ENCODE measurements at regions not wholly inside any gene's neighbourhood (a gene's known extent, or its start where the extent isn't known, plus 50 kb on each side); places are given as distances from the start of the nearest gene placed in this dataset.

GRCh38 chr1:14421977-14422609 is 176.4 kb upstream of the KAZN start:
- TF ChIP-seq CTCF (IDR thresholded peaks at IDR 0.05) (no peak), EZH2 (IDR thresholded peaks at IDR 0.05; ENCODE audit: borderline replicate concordance, insufficient read depth, low read depth, low read length, poor library complexity, severe bottlenecking) (no peak)

Measured in B cell (primary cell).